Adipocyte (in vitro differentiated cells): ENCODE measurements at regions not wholly inside any gene's neighbourhood (a gene's known extent, or its start where the extent isn't known, plus 50 kb on each side); places are given as distances from the start of the nearest gene placed in this dataset.
"Not testable (repeated sequence)": the region's sequence is repeated elsewhere in the genome, so short reads cannot be mapped to it uniquely, and the experiment has no call there.

Source experiments
- DNase-seq: peaks from one replicate; pipeline ENCODE4 v3.0.0-alpha.2; 2015; ENCODE audit warnings: low read depth
- H3K27me3 ChIP-seq: replicated peaks from 2 replicates; pipeline ENCODE4 v1.7.0; 2013; ENCODE audit warnings: mild to moderate bottlenecking, low read length, moderate library complexity; ENCODE audit not compliant: control insufficient read depth, insufficient read depth
- H3K36me3 ChIP-seq: 2 replicates; pipeline ENCODE4 v1.7.0; 2013; ENCODE audit warnings: low read length, mild to moderate bottlenecking, moderate library complexity; ENCODE audit not compliant: control insufficient read depth, insufficient read depth, severe bottlenecking
- H3K4me1 ChIP-seq: 2 replicates; pipeline ENCODE4 v1.7.0; 2013; ENCODE audit warnings: mild to moderate bottlenecking, low read length, moderate library complexity; ENCODE audit not compliant: control insufficient read depth, insufficient read depth
- H3K4me3 ChIP-seq: 2 replicates; pipeline ENCODE4 v1.7.0; 2013; ENCODE audit warnings: mild to moderate bottlenecking, low read length, moderate library complexity
- H3K9ac ChIP-seq: 2 replicates; pipeline ENCODE4 v1.7.0; 2013; ENCODE audit warnings: mild to moderate bottlenecking, low read length, moderate library complexity
- H3K9me3 ChIP-seq: 2 replicates; pipeline ENCODE4 v1.7.0; 2013; ENCODE audit warnings: mild to moderate bottlenecking, low read length, moderate library complexity; ENCODE audit not compliant: control insufficient read depth

- Histone ChIP-seq H3K36me3 (no peaks in the 10 kb centered on the region), H3K4me1 (no peaks in the 10 kb centered on the region), H3K9me3 (no peaks in the 10 kb centered on the region), H3K9ac (no peak overlapping the region), H3K4me3 (no peak overlapping the region), H3K27me3 (no peaks in the 10 kb centered on the region)
- DNase-seq = peak; percentile 29
These were observed 616.1 kb downstream of the DTWD2 start for GRCh38 chr5:118371973-118372831.

GRCh38 chr5:118366429-118366828 lies 621.9 kb downstream of the DTWD2 start:
- H3K27me3 ChIP-seq = no peaks in the 10 kb centered on the region
- no peaks in the 10 kb centered on the region for H3K9me3 ChIP-seq
- H3K4me3 ChIP-seq = no peak overlapping the region
- no peak for DNase-seq
- no peaks in the 10 kb centered on the region for H3K36me3 ChIP-seq
- H3K4me1 ChIP-seq = no peaks in the 10 kb centered on the region
- H3K9ac ChIP-seq = no peak overlapping the region

GRCh38 chr5:118365718-118366117 lies 622.6 kb downstream of the DTWD2 start:
- no peaks in the 10 kb centered on the region for H3K27me3 ChIP-seq
- no peak for DNase-seq
- H3K9ac ChIP-seq = no peak overlapping the region
- H3K4me1 ChIP-seq = no peaks in the 10 kb centered on the region
- no peak overlapping the region for H3K4me3 ChIP-seq
- no peaks in the 10 kb centered on the region for H3K9me3 ChIP-seq
- no peaks in the 10 kb centered on the region for H3K36me3 ChIP-seq

- DNase-seq = no peak
- Histone ChIP-seq H3K9me3 (peaks cover 6% of the 10 kb centered on the region), H3K27me3 (no peaks in the 10 kb centered on the region), H3K4me3 (no peak overlapping the region), H3K36me3 (no peaks in the 10 kb centered on the region), H3K9ac (no peak overlapping the region), H3K4me1 (no peaks in the 10 kb centered on the region)
These were observed 633.5 kb downstream of the DTWD2 start for GRCh38 chr5:118354797-118355196.

- Histone ChIP-seq H3K36me3 (no peaks in the 10 kb centered on the region), H3K4me3 (no peak overlapping the region), H3K9me3 (peaks cover 6% of the 10 kb centered on the region), H3K4me1 (no peaks in the 10 kb centered on the region), H3K9ac (no peak overlapping the region), H3K27me3 (no peaks in the 10 kb centered on the region)
- peak; percentile 13 for DNase-seq
These were observed 634.4 kb downstream of the DTWD2 start for GRCh38 chr5:118353970-118354369.

- Histone ChIP-seq H3K9me3 (no peaks in the 10 kb centered on the region), H3K9ac (no peak overlapping the region)
These were observed 651.9 kb downstream of the DTWD2 start for GRCh38 chr5:118336468-118336867.

GRCh38 chr5:118327389-118327788 lies 661.0 kb downstream of the DTWD2 start:
- Histone ChIP-seq H3K4me3 (no peak overlapping the region), H3K9ac (no peak overlapping the region), H3K36me3 (no peaks in the 10 kb centered on the region), H3K27me3 (no peaks in the 10 kb centered on the region), H3K4me1 (peaks cover 3% of the 10 kb centered on the region), H3K9me3 (no peaks in the 10 kb centered on the region)
- DNase-seq = no peak

More at GRCh38 chr5:118336468-118336867, 651.9 kb downstream of the DTWD2 start:
- H3K27me3 ChIP-seq = no peaks in the 10 kb centered on the region
- no peaks in the 10 kb centered on the region for H3K4me1 ChIP-seq
- no peak overlapping the region for H3K4me3 ChIP-seq
- no peak for DNase-seq
- H3K36me3 ChIP-seq = no peaks in the 10 kb centered on the region

GRCh38 chr5:118326481-118327045 lies 661.8 kb downstream of the DTWD2 start:
- Histone ChIP-seq H3K9ac (no peak overlapping the region), H3K36me3 (no peaks in the 10 kb centered on the region), H3K9me3 (no peaks in the 10 kb centered on the region), H3K27me3 (no peaks in the 10 kb centered on the region), H3K4me3 (no peak overlapping the region), H3K4me1 (peaks cover 3% of the 10 kb centered on the region)
- peak; percentile 74 for DNase-seq

GRCh38 chr5:118325931-118326330 lies 662.4 kb downstream of the DTWD2 start:
- Histone ChIP-seq H3K9ac (no peak overlapping the region), H3K4me1 (peaks cover 3% of the 10 kb centered on the region), H3K9me3 (no peaks in the 10 kb centered on the region), H3K27me3 (no peaks in the 10 kb centered on the region), H3K36me3 (no peaks in the 10 kb centered on the region), H3K4me3 (no peak overlapping the region)
- DNase-seq = peak; percentile 41

GRCh38 chr5:118323723-118324122 lies 664.6 kb downstream of the DTWD2 start:
- DNase-seq, H3K27me3 ChIP-seq, H3K4me1 ChIP-seq, H3K36me3 ChIP-seq, H3K4me3 ChIP-seq, H3K9ac ChIP-seq, H3K9me3 ChIP-seq: not testable (repeated sequence)

GRCh38 chr5:118321081-118321480 lies 667.3 kb downstream of the DTWD2 start:
- H3K9me3 ChIP-seq = no peaks in the 10 kb centered on the region
- H3K36me3 ChIP-seq = no peaks in the 10 kb centered on the region
- H3K4me3 ChIP-seq = no peak overlapping the region
- no peak for DNase-seq
- no peak overlapping the region for H3K9ac ChIP-seq
- peaks cover 3% of the 10 kb centered on the region for H3K4me1 ChIP-seq
- no peaks in the 10 kb centered on the region for H3K27me3 ChIP-seq
